GM18870 (cell line): ENCODE measurements at regions not wholly inside any gene's neighbourhood (a gene's known extent, or its start where the extent isn't known, plus 50 kb on each side); places are given as distances from the start of the nearest gene placed in this dataset.

Experiments used
- ATAC-seq: cut with Tn5 transposase; IDR thresholded peaks from one replicate; pipeline ENCODE4 v1.9.1; 2021; ENCODE audit warnings: moderate library complexity; ENCODE audit not compliant: unreplicated experiment

DNA sequence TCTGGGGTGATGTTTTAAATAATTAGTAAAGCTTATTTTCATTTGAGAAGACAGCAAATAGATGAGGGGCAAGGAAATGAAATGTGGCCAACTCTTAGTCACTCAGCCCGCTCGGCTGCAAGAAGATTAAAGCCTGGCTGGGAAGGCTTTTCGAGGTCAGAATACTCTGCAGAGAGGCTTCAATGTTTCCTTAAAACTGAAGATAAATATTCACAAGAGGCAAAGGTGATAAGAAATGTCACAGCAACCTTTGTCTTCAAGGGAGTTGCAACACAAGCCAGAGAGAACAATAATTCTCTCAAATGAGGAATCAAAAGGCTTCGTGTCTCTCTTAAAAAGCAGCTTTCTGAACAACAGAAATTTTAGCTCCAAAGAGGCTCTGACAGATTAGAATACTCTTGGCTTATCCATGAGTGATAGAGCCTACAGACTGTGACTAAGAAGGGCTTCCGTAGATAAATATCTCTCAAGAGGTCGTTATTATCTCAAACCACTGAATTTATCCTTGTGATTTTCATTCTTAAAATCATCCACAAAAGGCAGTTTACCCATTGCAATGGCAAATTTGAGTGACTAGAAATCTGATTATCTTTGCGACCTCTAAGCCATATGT is 92.5 kb downstream of the KLF6 start:
- ATAC-seq, result no peak

DNA sequence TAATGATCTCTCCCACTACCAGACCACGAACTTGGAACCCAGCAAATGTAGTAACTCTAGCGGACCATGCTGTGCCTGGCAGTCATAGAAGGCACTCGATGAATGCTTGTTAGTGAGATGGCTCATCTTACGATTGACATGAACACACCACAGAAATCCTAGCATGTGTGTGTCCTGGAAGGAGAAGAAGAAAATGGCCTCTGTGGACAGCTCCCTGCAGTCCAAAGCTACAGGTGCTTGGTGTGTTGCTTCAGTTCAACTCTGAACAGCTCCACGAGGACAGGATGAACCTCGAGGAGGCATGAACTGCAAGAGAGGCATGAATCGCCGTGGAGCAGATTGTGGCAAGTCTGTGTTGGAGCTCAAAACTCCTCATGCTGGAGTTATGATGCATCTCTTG is 93.5 kb downstream of the KLF6 start:
- ATAC-seq, result no peak

DNA sequence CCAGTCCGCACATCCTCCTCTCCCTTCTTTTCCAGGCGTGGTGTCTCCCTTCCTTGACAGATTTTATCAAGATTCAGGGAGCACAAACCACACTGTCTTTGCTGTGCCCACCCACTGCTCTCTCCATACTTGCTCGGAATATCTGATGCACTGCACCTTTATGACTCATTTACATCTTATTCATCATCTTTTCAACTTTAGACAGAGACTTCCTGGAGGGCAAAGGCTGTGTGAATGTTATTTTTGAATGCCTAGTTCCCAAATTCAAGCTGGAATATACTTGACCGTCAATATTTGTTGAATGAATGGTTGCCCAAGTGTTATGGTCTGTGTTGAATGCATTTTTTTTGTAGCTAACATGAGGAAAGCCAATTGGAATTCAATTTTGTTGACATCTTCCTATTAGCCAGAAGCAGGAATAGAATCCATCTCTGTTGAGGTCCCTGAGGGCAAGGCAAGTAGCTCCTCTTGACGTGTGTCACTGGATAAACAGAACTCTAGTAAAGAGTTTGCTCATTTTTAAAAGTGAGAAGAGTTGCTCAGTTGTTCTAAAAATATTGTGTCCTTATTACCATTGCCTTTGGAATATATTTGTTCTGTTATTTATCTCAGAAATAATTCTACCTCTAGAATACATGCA is 95.0 kb downstream of the KLF6 start:
- ATAC-seq, result no peak

DNA sequence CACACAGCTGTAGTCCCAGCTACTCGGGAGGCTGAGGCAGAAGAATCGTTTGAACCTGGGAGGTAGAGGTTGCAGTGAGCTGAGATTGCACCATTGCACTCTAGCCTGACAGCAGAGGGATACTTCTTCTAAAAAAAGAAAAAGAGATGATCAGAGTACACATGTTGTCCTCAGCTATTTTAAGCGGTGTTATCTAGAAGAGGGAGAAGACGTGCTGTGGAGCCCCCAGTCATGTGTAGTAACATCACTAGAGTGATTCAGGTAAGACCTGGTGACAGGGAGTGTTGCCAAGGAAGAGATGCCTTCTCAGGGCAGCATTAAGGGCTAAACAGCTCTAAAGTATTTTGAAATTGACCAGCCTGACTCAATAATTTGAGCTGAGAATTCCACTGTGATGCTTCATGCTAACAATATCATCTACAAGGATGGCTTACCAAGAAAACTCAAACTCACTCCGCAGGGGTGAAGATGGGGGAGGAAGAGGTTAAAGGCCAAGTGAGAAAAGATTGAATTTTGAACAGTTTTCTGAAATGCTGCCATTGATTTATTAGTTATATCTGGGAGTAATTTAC is 97.4 kb downstream of the KLF6 start:
- no peak for ATAC-seq

DNA sequence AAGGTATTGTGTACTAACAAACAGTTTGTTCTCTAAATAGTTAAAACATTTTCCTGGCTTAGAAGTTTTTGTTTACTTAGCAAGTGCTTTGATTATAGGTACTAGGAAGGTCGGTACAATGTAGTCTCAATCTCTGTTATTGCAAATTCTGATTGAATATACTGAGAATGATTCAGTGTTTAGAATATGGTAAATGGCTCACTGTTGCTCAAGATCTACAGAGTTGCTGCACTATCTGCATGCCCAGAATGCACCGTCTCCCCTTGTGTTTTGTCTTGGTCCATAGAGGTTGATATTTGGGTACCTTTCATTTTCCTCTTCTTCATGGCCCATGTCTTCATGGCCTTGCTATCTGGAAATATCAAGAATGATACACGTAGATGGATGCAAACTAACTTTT is 99.6 kb downstream of the KLF6 start:
- ATAC-seq, result no peak

DNA sequence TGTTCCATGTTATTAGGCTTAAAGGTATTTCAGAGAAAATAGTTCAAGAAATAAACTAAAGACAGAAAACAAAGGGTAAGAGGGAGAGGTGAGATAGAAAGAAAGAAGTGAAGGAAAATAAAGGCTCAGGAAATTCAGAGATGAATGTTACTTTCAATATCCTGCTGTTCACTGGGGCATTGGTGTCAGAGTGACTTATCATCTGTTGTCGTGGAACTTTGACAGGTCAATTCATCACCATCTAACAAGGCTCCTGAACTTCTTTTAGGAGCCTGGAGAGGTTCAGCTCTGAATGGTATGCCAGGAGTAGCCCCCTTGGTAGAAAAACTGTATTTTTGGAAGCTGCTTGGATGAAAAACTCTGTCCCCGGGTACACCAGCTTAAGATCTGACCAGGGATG is 100.1 kb downstream of the KLF6 start:
- no peak for ATAC-seq

DNA sequence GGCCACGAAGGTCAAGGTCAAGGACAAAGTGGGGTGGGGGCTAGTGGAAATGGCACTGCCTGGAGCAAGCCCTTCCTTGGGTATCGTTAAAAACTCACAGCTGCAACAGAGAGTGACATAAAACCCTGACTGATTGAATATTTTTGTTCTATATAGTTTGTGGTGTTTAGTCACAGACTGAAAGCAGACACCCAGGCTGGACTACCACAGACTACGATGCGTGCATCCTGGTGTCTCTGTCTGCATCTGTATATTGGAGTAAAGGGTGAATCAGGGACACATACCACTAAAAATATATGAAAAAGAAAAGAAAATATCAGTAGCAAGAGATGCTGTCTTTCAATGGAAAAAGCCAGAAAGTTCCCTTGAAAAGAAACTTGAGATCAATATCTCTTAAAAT is 101.4 kb downstream of the KLF6 start:
- no peak for ATAC-seq

DNA sequence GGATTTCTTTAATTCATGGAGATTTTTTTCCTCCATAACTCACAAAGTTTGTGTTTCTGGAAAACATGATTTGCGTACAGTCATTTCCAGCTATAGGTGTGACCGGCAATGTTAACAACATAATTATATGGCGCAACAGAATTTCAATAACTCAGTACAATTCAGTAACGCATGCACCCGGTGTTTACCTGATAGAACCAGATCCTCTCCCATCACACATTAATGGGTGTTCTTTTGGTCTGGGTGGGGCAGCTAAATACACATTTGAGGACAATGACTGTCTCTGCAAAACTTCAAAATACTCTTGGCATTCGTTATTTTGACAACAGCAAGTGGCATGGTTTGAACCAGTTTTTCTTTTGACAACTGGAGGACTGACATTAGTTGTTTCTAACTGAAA is 102.3 kb downstream of the KLF6 start:
- ATAC-seq, result no peak

DNA sequence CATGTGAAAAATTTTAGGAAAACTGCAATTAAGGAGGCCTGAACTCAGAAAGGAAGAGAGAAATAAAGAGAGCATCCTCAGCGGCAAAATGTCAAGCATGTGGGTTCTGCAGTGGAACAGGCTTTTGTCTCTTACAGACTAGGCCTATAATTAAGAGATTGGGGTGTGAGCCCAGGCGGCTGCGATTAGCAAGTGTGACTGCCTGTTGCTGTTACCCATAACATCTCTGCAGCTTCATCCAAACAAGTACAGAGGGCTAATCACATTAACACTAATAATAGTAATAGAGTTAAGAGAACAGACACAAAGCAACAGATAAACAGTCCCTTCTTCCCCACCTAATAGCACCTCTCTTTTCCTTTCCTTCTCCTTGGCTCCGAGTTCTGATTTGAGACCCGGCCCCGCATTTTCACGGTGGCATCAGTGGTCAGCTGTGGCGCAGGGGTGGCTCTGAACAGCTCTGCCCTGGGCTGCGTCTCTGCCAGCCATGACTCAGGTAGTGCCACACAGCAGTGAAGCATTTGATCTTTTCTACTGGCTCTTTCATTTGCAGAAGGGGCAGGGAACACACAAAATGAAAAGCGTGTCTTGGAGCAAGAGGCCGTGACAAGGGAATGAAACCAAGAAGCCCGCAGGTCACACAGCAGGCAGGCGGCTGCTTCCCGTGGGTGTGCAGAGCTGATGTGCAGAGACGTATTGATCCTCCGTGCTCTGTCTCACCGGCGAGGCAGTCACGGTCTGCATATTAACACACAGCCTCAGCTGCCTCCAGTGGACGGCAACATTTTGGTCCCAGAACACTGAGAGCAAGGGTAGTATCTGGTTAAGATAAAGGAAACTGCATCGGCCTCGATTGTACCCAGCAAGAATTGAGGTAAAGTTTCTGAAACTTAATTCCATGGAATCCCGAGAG is 103.1 kb downstream of the KLF6 start:
- ATAC-seq, result no peak

DNA sequence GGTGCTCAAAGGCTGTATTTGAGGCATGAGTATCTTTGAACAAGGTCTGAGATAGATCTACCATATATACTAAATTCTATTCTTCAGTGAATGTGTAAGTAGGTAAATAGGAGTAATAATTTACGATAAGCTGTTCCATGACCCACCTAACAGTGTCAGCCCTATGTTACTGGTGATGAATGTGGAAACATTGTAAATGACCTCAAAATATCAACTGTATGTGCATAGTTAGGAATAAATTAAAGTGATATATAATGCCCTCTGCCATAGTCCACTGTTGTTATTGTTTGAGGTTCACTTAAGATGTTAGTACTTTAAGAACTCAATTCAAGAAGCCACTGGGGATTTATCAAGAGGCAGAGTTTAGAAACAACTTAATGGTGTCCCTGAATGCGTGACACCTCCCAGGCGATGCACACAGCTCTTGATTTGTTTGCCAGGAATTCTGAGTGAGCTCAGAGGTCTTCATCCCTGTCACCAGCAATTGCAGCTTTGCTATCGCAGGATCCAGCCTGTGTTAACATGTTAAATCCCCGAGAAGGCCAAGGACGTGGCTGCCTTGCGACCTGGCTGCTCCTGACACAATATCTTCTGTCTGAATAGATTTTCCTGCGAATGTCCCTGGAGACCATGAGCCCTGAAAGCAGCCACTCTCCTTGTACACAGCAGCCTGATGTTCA is 104.9 kb downstream of the KLF6 start:
- ATAC-seq, result no peak

DNA sequence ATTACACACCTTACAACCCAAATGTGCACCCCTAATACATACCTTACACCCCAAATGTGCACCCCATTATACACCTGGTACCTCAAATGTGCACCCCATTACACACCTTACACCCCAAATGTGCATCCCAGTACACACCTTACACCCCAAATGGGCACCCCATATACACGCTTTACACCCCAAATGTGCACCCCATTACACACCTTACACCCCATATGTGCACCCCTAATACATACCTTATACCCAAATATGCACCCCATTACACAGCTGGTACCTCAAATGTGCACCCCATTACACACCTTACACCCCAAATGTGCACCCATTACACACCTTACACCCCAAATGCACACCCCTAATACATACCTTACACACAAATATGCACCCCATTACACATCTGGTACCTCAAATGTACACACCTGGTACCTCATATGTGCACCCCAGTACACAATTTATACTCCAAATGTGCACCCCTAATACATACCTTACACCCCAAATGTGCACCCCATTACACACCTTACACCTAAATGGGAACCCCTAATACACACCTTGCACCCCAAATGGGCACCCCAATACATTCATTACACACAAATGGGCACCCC is 106.3 kb downstream of the KLF6 start:
- ATAC-seq, result no peak

DNA sequence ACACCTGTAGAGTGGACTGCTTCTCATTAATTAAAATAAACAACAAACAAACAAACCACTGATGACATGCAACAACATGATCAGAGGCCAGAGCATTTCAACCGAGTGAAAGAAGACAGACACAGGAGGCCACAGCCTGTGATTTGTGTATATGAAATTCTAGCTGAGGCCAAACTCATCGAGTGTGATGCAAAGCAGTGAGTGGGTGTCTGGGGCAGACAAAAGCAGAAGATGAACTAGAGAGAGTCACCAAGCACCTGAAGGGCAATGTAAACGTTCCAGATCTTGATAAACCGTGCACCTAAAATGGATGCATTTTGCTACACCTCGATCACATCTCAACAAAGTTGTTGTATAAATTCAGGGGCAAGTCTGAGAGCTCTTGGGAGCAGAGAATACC is 108.4 kb downstream of the KLF6 start:
- no peak for ATAC-seq

DNA sequence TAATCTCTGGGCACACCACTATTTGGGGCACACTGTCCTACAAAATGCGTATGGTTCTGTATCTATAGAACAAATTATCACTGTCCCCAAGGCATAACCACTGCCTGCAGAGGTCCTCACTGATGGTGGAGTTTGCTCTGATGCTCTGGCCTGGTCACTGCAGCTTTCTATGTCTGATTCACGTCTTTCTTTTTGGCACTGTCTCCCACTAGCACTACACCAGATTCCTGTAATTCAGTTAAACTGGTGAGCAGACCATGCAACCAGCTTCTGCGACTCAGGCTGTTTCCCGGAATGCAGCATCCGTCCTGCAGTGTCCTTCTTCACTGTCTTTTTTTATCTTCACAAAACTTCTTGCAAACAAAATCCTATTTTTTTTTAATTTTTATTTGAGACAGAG is 112.8 kb downstream of the KLF6 start:
- no peak for ATAC-seq

DNA sequence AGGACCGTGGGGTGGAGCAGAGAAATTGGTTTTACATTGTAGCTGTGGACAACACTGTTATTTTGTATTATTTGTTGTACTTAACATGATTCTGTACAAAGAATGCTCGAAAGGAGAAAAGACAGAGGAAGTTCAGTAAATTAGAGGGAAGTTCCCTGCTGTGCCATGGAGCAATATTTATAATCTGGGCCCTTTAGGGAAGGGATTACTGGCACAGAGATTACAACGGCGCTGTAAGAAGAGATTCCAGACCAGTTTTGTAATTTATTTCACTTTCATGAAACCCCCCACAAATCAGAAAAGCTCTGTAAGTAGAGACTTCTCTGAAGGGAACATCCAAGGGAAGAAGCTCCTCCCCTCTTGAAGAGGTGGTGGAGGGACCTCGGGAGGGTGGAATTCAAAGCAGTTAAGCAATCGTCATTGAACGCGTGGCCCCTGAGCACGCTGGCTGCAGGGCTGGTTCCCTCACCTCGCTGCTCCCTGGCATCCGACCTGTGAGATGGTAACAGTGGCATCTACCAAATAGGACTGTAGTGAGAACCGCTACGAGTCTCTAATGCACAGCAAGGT is 113.5 kb downstream of the KLF6 start:
- ATAC-seq, result no peak

DNA sequence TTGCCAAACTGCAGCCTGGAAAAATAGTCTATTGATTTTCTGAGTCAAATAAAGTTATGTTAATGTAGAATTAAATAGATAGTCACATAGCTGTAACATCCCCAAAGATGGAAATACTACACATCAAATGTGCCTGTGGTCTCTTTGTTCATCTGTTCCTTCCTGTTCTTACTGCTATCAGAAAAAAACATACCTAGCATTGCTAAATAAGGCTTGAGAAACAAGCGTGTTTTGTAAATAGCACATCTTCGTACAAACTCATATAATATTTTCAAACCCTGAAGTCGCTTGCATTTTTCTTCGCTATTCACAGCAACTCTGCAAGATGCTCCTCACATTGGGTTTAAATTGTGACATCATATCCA is 116.1 kb downstream of the KLF6 start:
- no peak for ATAC-seq

DNA sequence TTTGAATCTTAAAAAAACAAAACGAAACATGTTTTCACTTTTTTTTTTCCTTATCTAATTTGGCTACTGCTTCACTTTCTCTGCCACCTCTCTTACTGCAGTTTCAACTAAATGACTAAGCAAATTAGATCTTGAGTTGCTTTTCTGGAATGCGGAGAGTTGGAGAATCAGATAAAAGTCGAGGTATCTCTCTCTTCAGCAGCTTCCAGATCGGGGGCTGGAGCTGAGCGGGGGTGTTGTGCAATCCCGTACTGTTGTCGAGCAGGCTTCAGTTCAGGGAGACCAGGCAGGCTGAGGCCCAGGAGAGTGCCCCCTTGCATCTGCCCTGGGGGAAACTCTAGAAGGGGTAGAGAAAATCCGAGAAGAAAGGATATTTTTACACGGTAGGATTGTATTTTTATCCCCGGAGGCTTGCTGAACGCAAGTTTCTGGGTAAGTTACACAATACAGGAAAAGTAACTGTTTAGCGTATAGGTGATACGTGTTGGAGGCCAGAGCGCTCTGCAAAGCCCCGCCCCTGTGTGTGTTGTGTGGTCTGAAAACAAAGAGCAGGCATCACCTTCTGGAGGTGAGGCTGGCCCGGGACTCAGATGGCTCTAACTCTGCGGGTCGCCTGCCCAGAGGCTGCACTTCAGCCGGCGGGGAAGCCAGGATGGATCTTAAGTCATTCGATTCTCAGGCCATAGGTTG is 116.6 kb downstream of the KLF6 start:
- no peak for ATAC-seq

DNA sequence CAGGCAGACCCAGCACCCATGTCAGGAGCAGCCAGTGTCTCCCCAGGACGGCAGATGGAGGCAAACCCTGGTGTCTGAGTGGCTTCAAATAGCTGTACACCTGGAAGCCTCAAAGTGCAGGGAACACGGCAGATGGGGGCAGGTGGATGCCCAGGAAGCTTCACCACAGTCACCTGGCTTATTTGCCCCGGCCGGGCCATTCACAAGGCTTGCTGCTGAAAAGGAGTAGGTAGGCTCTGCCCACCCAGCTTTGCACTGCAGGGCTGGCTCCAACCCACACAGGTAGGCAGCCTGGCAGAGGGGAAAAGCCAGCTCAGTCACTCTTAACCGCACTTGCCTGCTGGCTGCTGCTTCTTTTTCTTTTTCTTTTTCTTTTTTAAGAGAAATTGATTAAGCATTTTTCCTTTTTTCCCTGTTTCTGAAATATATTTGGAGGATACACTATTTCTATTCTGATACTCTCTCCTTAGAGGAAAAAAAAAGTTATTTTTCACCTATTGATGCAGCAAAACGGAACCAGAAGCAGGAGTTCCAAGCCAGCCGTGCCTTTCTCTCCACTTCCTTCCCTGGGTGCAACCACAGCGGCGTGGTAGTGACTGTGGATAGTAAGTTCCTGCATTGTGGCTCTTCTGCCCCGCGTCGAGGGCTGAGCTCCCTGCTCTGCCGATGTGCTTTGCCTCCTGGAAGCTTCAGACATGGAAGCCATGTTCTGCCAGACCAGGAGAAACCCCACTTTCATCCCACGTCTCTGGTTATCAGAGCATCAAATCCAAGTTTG is 118.3 kb downstream of the KLF6 start:
- ATAC-seq, result no peak

DNA sequence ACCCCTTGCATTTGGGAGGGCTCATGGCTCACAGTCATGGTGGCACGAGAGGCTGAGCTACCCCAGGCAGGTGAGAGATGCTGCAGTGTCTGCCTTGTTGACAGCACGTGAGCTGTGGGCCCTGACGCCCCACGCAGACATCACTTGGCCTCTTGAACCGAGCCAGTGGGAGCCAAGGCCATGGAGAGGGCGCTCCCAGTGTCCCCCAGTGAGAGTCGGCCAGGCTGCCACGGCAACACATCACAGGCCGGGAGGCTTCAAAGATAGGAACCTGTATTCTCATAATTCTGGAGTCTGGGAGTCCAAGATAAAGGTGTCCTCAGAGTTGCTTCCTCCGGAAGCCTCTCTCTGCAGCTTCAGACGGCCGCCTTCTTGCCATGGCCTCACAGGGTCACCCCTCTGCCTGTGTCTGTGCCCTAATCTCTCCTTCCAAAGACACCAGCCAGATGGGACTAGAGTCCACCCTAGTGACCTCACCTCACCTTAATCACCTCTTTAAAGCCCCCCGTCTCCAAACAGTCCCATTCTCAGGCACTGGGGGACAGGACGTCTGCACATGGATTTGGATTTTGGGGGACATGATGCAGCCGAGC is 119.6 kb downstream of the KLF6 start:
- ATAC-seq, result no peak

DNA sequence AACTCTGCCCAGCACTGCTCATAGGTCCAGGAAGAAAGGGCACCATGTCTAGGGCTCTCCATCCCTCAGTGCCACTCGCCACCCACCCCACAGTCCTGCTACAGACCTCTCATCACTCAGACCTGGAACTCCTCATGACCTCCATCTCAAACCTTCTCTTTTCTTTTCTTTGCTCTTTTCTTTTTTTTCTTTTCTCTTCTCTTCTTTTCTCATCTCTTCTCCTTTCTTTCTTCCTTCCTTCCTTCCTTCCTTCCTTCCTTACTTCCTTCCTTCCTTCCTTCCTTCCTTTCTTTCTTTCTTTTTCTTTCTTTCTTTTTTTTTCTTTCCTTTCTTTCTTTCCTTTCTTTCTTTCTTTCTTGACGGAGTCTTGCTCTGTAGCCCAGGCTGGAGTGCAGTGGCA is 122.2 kb downstream of the KLF6 start:
- no peak for ATAC-seq
